Neural crest cell (in vitro differentiated cells): ENCODE measurements at regions not wholly inside any gene's neighbourhood (a gene's known extent, or its start where the extent isn't known, plus 50 kb on each side); places are given as distances from the start of the nearest gene placed in this dataset. TPM values are rescaled to one million over a fixed set of nuclear protein-coding genes. Genes with fewer than 3 reads are reported as not detected.

ENCODE experiments used
- microRNA-seq: library from miRNA; unstranded; fragments of <30 nt; microRNA quantifications from one replicate; pipeline ENCODE4, GENCODE V29; 2020

Small RNAs in the stretch of these regions (microRNA-seq; reads per million reads assigned to microRNA genes)
- gene MIR1255B1: not detected
